GM19452 (cell line): ENCODE measurements at regions not wholly inside any gene's neighbourhood (a gene's known extent, or its start where the extent isn't known, plus 50 kb on each side); places are given as distances from the start of the nearest gene placed in this dataset.

Experiments used
- ATAC-seq: cut with Tn5 transposase; IDR thresholded peaks from one replicate; pipeline ENCODE4 v1.9.1; 2021; ENCODE audit not compliant: unreplicated experiment

GRCh38 chr1:65670518-65670917 lies 122.2 kb upstream of the PDE4B start:
- no peak for ATAC-seq

GRCh38 chr1:65674522-65674921 lies 118.2 kb upstream of the PDE4B start:
- ATAC-seq, result no peak

- no peak for ATAC-seq
Observed at GRCh38 chr1:65679773-65680172, 112.9 kb upstream of the PDE4B start.

- ATAC-seq, result no peak
Observed at GRCh38 chr1:65681096-65681495, 111.6 kb upstream of the PDE4B start.

GRCh38 chr1:65687428-65688214 lies 105.1 kb upstream of the PDE4B start:
- ATAC-seq, result peak; percentile 97

- no peak for ATAC-seq
Observed at GRCh38 chr1:65688215-65688566, 104.5 kb upstream of the PDE4B start.

GRCh38 chr1:65688848-65689247 lies 103.8 kb upstream of the PDE4B start:
- ATAC-seq, result no peak

GRCh38 chr1:65691152-65691900 lies 101.4 kb upstream of the PDE4B start:
- ATAC-seq, result no peak

- no peak for ATAC-seq
Observed at GRCh38 chr1:65691972-65692371, 100.7 kb upstream of the PDE4B start.

GRCh38 chr1:65694126-65694525 lies 98.6 kb upstream of the PDE4B start:
- ATAC-seq, result no peak

- no peak for ATAC-seq
Observed at GRCh38 chr1:65694933-65695332, 97.8 kb upstream of the PDE4B start.

- no peak for ATAC-seq
Observed at GRCh38 chr1:65698590-65698989, 94.1 kb upstream of the PDE4B start.

- ATAC-seq, result peak; percentile 48
Observed at GRCh38 chr1:65703853-65704252, 88.8 kb upstream of the PDE4B start.

GRCh38 chr1:65704318-65704717 lies 88.4 kb upstream of the PDE4B start:
- ATAC-seq, result peak; percentile 20

GRCh38 chr1:65717815-65718454 lies 74.8 kb upstream of the PDE4B start:
- no peak for ATAC-seq

GRCh38 chr1:65719391-65719790 lies 73.3 kb upstream of the PDE4B start:
- ATAC-seq, result no peak

GRCh38 chr1:65722461-65722860 lies 70.2 kb upstream of the PDE4B start:
- no peak for ATAC-seq

GRCh38 chr1:65724151-65724550 lies 68.5 kb upstream of the PDE4B start:
- ATAC-seq, result no peak

GRCh38 chr1:65725064-65725463 lies 67.6 kb upstream of the PDE4B start:
- no peak for ATAC-seq

- no peak for ATAC-seq
Observed at GRCh38 chr1:65728504-65728903, 64.2 kb upstream of the PDE4B start.

GRCh38 chr1:65729259-65729658 lies 63.4 kb upstream of the PDE4B start:
- ATAC-seq, result no peak

GRCh38 chr1:65734979-65735378 lies 57.7 kb upstream of the PDE4B start:
- ATAC-seq, result no peak
